HepG2 (cell line): ENCODE measurements at regions not wholly inside any gene's neighbourhood (a gene's known extent, or its start where the extent isn't known, plus 50 kb on each side); places are given as distances from the start of the nearest gene placed in this dataset.

Source experiments
- CREBL2 ChIP-seq: sonication (generic); formaldehyde crosslinking; IDR thresholded peaks from 2 replicates; pipeline ENCODE4 v1.8.1; 2023; ENCODE audit warnings: missing genetic modification reagents, mild to moderate bottlenecking, borderline replicate concordance
- DNMT1 ChIP-seq: sonication (generic); formaldehyde crosslinking; IDR thresholded peaks from 2 replicates; pipeline ENCODE4 v1.5.1; 2020; ENCODE audit warnings: mild to moderate bottlenecking, missing genetic modification reagents
- FOSL1 ChIP-seq: sonication (generic); formaldehyde crosslinking; IDR thresholded peaks from 2 replicates; pipeline ENCODE4 v1.9.0; 2021; ENCODE audit warnings: missing genetic modification reagents, borderline replicate concordance
- FUBP1 ChIP-seq: sonication (generic); formaldehyde crosslinking; IDR thresholded peaks from 2 replicates; pipeline ENCODE4 v1.5.1; 2020; ENCODE audit warnings: missing genetic modification reagents, mild to moderate bottlenecking, borderline replicate concordance
- GPBP1L1 ChIP-seq: sonication (generic); formaldehyde crosslinking; IDR thresholded peaks from 2 replicates; pipeline ENCODE4 v1.5.0; 2020; ENCODE audit warnings: mild to moderate bottlenecking, missing genetic modification reagents
- NR0B2 ChIP-seq: sonication (generic); formaldehyde crosslinking; IDR thresholded peaks from 2 replicates; pipeline ENCODE4 v1.4.0; 2020; ENCODE audit warnings: mild to moderate bottlenecking, missing genetic modification reagents
- RARG ChIP-seq: sonication (generic); formaldehyde crosslinking; IDR thresholded peaks from 2 replicates; pipeline ENCODE4 v1.4.0; 2020; ENCODE audit warnings: low read depth, mild to moderate bottlenecking, missing genetic modification reagents
- TGIF2 ChIP-seq: IDR thresholded peaks from 2 replicates; pipeline ENCODE4 v1.6.1; 2016; ENCODE audit warnings: control low read depth, missing compliant biosample characterization
- THAP9 ChIP-seq: sonication (generic); formaldehyde crosslinking; IDR thresholded peaks from 2 replicates; pipeline ENCODE4; 2020; ENCODE audit warnings: missing genetic modification reagents, mild to moderate bottlenecking, borderline replicate concordance
- ZBTB39 ChIP-seq: sonication (generic); formaldehyde crosslinking; IDR thresholded peaks from 2 replicates; pipeline ENCODE4 v1.5.0; 2020; ENCODE audit warnings: missing genetic modification reagents
- ZFP41 ChIP-seq: sonication (generic); formaldehyde crosslinking; IDR thresholded peaks from 2 replicates; pipeline ENCODE4 v1.4.0; 2020; ENCODE audit warnings: mild to moderate bottlenecking, missing genetic modification reagents, borderline replicate concordance
- ZFY ChIP-seq: sonication (generic); formaldehyde crosslinking; IDR thresholded peaks from 2 replicates; pipeline ENCODE4 v1.4.0; 2020; ENCODE audit warnings: missing genetic modification reagents
- ZHX1 ChIP-seq: sonication (generic); formaldehyde crosslinking; IDR thresholded peaks from 2 replicates; pipeline ENCODE4 v1.8.1; 2022; ENCODE audit warnings: low read depth, mild to moderate bottlenecking, missing genetic modification reagents
- ZNF10 ChIP-seq: sonication (generic); formaldehyde crosslinking; IDR thresholded peaks from 2 replicates; pipeline ENCODE4 v1.4.0; 2020; ENCODE audit warnings: mild to moderate bottlenecking, low read depth, missing genetic modification reagents, borderline replicate concordance
- ZNF567 ChIP-seq: sonication (generic); formaldehyde crosslinking; IDR thresholded peaks from 2 replicates; pipeline ENCODE4 v1.8.1; 2023; ENCODE audit warnings: mild to moderate bottlenecking, missing genetic modification reagents, borderline replicate concordance
- ZNF598 ChIP-seq: sonication (generic); formaldehyde crosslinking; IDR thresholded peaks from 2 replicates; pipeline ENCODE4 v1.5.1; 2020; ENCODE audit warnings: mild to moderate bottlenecking, missing genetic modification reagents, borderline replicate concordance
- ZSCAN22 ChIP-seq: sonication (generic); formaldehyde crosslinking; IDR thresholded peaks from 2 replicates; pipeline ENCODE4 v1.4.0; 2020; ENCODE audit warnings: mild to moderate bottlenecking, missing genetic modification reagents
- ZSCAN31 ChIP-seq: sonication (generic); formaldehyde crosslinking; IDR thresholded peaks from 2 replicates; pipeline ENCODE4 v1.5.0; 2020; ENCODE audit warnings: low read depth, mild to moderate bottlenecking, missing genetic modification reagents

GRCh38 chr19:24033963-24034342 is 53.0 kb upstream of the ZNF254 start (continued):
- 0 out of 2 replicates have a peak, but pooled peaks have one; percentile 3 for TF ChIP-seq ZHX1
- TF ChIP-seq ZNF567: no peak
- TF ChIP-seq GPBP1L1 (CRISPR knock-in tag): no peak
- TF ChIP-seq ZBTB39 (CRISPR knock-in tag): no peak
- no peak for TF ChIP-seq CREBL2 (CRISPR knock-in tag)
- TF ChIP-seq ZSCAN31 (CRISPR knock-in tag): no peak
- no peak for TF ChIP-seq ZFY
- no peak for TF ChIP-seq NR0B2
- TF ChIP-seq FUBP1: no peak
- no peak for TF ChIP-seq RARG (CRISPR knock-in tag)
- no peak for TF ChIP-seq ZFP41
- peak; percentile 39; the same call in 1 of the 2 replicates for TF ChIP-seq TGIF2 (CRISPR knock-in tag)
- no peak for TF ChIP-seq ZNF10 (CRISPR knock-in tag)
- peak; percentile 31; the same call in 1 of the 2 replicates for TF ChIP-seq THAP9 (CRISPR knock-in tag)
- TF ChIP-seq ZNF598 (CRISPR knock-in tag): 0 out of 2 replicates have a peak, but pooled peaks have one; percentile 7
- no peak for TF ChIP-seq DNMT1 (CRISPR knock-in tag)
- TF ChIP-seq FOSL1: no peak
- no peak for TF ChIP-seq ZSCAN22 (CRISPR knock-in tag)
